Stimulated activated memory B cell treated with anti-CD40 and anti-IgM and Interleukin-4, amounts not matched to agents 10 μg/mL and 1 μg/mL and 100 μg/mL, for 72 hours (primary cell): ENCODE measurements at regions not wholly inside any gene's neighbourhood (a gene's known extent, or its start where the extent isn't known, plus 50 kb on each side); places are given as distances from the start of the nearest gene placed in this dataset.

Source experiments
- ATAC-seq: fragments of 150-1000 bp; cut with Tn5 transposase; 2 replicates; pipeline ENCODE4 v1.10.0; 2021
- H3K27ac Mint-ChIP-seq: one replicate; pipeline ENCODE4 v1.8.0; 2022; ENCODE audit warnings: mild to moderate bottlenecking, mixed read lengths
- H3K27me3 Mint-ChIP-seq: one replicate; pipeline ENCODE4 v1.8.0; 2022; ENCODE audit warnings: mixed read lengths
- H3K36me3 Mint-ChIP-seq: one replicate; pipeline ENCODE4 v1.8.0; 2022; ENCODE audit warnings: mixed read lengths
- H3K4me1 Mint-ChIP-seq: one replicate; pipeline ENCODE4 v1.8.0; 2022; ENCODE audit warnings: mixed read lengths
- H3K4me3 Mint-ChIP-seq: one replicate; pipeline ENCODE4 v1.8.0; 2022; ENCODE audit warnings: mild to moderate bottlenecking, moderate library complexity, mixed read lengths
- H3K9me3 Mint-ChIP-seq: one replicate; pipeline ENCODE4 v1.8.0; 2022; ENCODE audit warnings: mixed read lengths

DNA sequence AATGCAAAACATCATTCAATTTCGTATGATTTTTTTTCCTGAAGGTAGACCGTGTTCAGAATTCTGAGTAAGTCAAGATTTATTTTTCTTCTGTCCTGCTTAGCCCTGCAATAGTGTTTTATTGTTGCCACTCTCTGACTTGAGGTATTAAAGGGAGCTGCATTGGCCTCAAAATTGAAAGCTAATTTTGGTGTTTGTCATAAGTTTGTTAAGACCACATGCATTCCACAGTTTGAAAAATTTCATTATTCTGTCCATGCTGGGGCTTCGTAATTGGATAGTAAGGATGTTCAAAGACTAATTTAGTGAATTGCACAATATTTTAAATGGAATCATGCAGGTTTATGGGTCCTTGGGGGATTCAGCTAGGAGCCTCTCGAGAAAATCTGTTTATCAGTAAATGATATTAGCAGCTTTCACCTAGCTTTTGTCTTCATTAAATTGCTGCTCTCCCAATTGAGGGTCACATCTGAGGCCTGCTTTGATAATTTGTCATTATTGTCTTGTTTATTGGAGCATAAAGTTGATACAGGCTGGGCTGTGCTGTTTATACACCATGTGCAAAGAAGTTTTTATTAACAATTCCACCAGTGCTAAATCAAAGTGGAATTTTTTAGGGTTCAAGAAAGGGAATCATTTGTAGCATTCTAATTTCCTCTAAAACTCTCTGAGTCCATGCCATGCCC, 339.8 kb upstream of the OBI1 start:
- H3K27ac Mint-ChIP-seq = no peak overlapping the region
- ATAC-seq = no peak
- peaks cover 5% of the 10 kb centered on the region for H3K4me1 Mint-ChIP-seq
- no peaks in the 10 kb centered on the region for H3K36me3 Mint-ChIP-seq
- no peak overlapping the region for H3K4me3 Mint-ChIP-seq
- peaks cover 19% of the 10 kb centered on the region for H3K27me3 Mint-ChIP-seq
- H3K9me3 Mint-ChIP-seq = no peaks in the 10 kb centered on the region

GRCh38 chr13:78997902-78998629, 339.1 kb upstream of the OBI1 start:
- Mint-ChIP-seq H3K36me3 (no peaks in the 10 kb centered on the region), H3K27ac (no peak overlapping the region), H3K4me1 (peaks cover 5% of the 10 kb centered on the region), H3K4me3 (no peak overlapping the region), H3K27me3 (peaks cover 19% of the 10 kb centered on the region), H3K9me3 (no peaks in the 10 kb centered on the region)
- no peak for ATAC-seq

DNA sequence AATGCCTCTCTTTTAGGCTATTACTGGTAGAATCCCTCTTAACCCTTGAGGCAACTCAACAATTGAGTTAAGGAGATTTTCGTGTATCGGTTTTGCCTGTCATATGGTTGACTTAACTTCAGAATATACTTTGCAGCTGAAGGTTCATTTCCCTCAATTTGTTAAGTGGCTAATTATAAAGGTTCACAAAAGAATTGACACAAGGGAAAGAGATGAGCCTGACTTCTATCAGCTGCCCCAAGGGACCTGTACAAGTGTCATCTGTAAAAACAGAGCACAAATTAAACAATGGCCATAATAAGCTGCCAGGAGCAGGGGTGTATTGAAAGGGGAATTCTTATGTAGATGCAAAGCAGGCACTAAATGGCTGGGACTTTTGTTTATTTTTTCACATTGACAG, 334.8 kb upstream of the OBI1 start:
- H3K27ac Mint-ChIP-seq = no peak overlapping the region

GRCh38 chr13:78981913-78982312, 323.0 kb upstream of the OBI1 start:
- H3K27ac Mint-ChIP-seq = no peak overlapping the region

More for the DNA sequence above, 334.8 kb upstream of the OBI1 start:
- ATAC-seq = no peak
- no peaks in the 10 kb centered on the region for H3K9me3 Mint-ChIP-seq
- peaks cover 5% of the 10 kb centered on the region for H3K4me1 Mint-ChIP-seq
- H3K36me3 Mint-ChIP-seq = no peaks in the 10 kb centered on the region
- H3K27me3 Mint-ChIP-seq = peaks cover 19% of the 10 kb centered on the region
- no peak overlapping the region for H3K4me3 Mint-ChIP-seq

GRCh38 chr13:78979349-78979748, 320.4 kb upstream of the OBI1 start:
- no peak overlapping the region for H3K4me3 Mint-ChIP-seq
- H3K4me1 Mint-ChIP-seq = no peaks in the 10 kb centered on the region
- no peak overlapping the region for H3K27ac Mint-ChIP-seq
- no peaks in the 10 kb centered on the region for H3K36me3 Mint-ChIP-seq
- ATAC-seq = no peak
- no peaks in the 10 kb centered on the region for H3K9me3 Mint-ChIP-seq
- peaks cover 8% of the 10 kb centered on the region for H3K27me3 Mint-ChIP-seq

More at GRCh38 chr13:78981913-78982312, 323.0 kb upstream of the OBI1 start:
- no peaks in the 10 kb centered on the region for H3K9me3 Mint-ChIP-seq
- H3K36me3 Mint-ChIP-seq = no peaks in the 10 kb centered on the region
- H3K27me3 Mint-ChIP-seq = peaks cover 8% of the 10 kb centered on the region
- H3K4me1 Mint-ChIP-seq = no peaks in the 10 kb centered on the region
- no peak for ATAC-seq
- H3K4me3 Mint-ChIP-seq = no peak overlapping the region

GRCh38 chr13:78978381-78978998, 319.5 kb upstream of the OBI1 start:
- ATAC-seq = peak; percentile 59
- H3K4me3 Mint-ChIP-seq = no peak overlapping the region
- no peak overlapping the region for H3K27ac Mint-ChIP-seq

DNA sequence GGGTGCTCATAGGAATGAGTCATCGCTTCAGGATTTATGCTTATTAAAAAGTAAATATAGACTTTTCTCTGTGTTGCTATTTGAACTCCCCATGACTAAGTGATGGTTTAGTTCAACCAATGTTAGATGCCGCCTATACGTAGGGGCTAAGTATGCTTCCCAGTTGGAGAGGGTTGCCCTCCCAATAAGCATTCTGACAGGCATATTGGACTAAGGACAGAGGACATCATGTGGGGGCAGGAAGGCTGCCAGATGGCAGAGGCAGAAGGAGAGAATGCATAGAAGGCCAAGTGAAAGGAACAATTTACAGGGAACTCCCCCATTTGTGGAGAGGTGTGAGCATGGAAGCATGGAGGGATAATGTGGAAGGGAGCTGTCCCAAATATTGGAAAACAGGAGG, 318.4 kb upstream of the OBI1 start:
- H3K4me1 Mint-ChIP-seq = no peaks in the 10 kb centered on the region
- H3K27ac Mint-ChIP-seq = no peak overlapping the region
- peaks cover 8% of the 10 kb centered on the region for H3K27me3 Mint-ChIP-seq
- no peaks in the 10 kb centered on the region for H3K9me3 Mint-ChIP-seq
- ATAC-seq = no peak
- H3K4me3 Mint-ChIP-seq = no peak overlapping the region
- no peaks in the 10 kb centered on the region for H3K36me3 Mint-ChIP-seq

More at GRCh38 chr13:78978381-78978998, 319.5 kb upstream of the OBI1 start:
- Mint-ChIP-seq H3K4me1 (no peaks in the 10 kb centered on the region), H3K36me3 (no peaks in the 10 kb centered on the region), H3K27me3 (peaks cover 8% of the 10 kb centered on the region), H3K9me3 (no peaks in the 10 kb centered on the region)

GRCh38 chr13:78976696-78977095, 317.7 kb upstream of the OBI1 start:
- Mint-ChIP-seq H3K4me3 (no peak overlapping the region), H3K9me3 (no peaks in the 10 kb centered on the region), H3K27me3 (peaks cover 8% of the 10 kb centered on the region), H3K27ac (no peak overlapping the region), H3K4me1 (peaks cover 5% of the 10 kb centered on the region), H3K36me3 (no peaks in the 10 kb centered on the region)
- ATAC-seq = no peak

GRCh38 chr13:78972561-78972960, 313.6 kb upstream of the OBI1 start:
- Mint-ChIP-seq H3K9me3 (peaks cover 4% of the 10 kb centered on the region), H3K27me3 (peaks cover 15% of the 10 kb centered on the region)

GRCh38 chr13:78971355-78972025, 312.5 kb upstream of the OBI1 start:
- Mint-ChIP-seq H3K27ac (no peak overlapping the region), H3K27me3 (peaks cover 16% of the 10 kb centered on the region)

More at GRCh38 chr13:78972561-78972960, 313.6 kb upstream of the OBI1 start:
- H3K4me1 Mint-ChIP-seq = peaks cover 5% of the 10 kb centered on the region
- H3K4me3 Mint-ChIP-seq = no peak overlapping the region
- ATAC-seq = no peak
- no peak overlapping the region for H3K27ac Mint-ChIP-seq
- H3K36me3 Mint-ChIP-seq = no peaks in the 10 kb centered on the region

DNA sequence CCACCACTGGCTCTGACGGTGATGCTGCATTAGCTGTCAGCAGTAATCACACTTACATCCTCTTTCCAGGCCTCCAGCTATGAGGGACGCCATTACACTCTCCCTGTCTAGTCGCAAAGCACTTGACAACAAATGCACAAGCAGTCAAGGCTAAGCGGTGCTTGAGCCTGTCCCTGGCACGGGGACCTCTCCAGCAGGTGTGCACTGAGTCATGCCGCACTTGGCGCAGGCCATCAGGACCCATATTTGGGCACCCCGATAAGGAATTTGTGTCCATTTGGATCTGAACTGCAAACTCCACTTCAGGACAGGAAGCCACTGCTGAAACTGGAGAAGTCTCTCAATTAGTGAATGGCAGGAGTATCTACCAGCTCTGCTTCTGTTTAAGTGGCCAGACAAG, 301.9 kb upstream of the OBI1 start:
- Mint-ChIP-seq H3K36me3 (no peaks in the 10 kb centered on the region), H3K4me3 (no peak overlapping the region), H3K27ac (no peak overlapping the region), H3K4me1 (no peaks in the 10 kb centered on the region), H3K27me3 (peaks cover 9% of the 10 kb centered on the region), H3K9me3 (no peaks in the 10 kb centered on the region)
- ATAC-seq = no peak

More at GRCh38 chr13:78971355-78972025, 312.5 kb upstream of the OBI1 start:
- ATAC-seq = no peak
- Mint-ChIP-seq H3K4me1 (peaks cover 5% of the 10 kb centered on the region), H3K36me3 (no peaks in the 10 kb centered on the region), H3K9me3 (peaks cover 4% of the 10 kb centered on the region), H3K4me3 (no peak overlapping the region)

DNA sequence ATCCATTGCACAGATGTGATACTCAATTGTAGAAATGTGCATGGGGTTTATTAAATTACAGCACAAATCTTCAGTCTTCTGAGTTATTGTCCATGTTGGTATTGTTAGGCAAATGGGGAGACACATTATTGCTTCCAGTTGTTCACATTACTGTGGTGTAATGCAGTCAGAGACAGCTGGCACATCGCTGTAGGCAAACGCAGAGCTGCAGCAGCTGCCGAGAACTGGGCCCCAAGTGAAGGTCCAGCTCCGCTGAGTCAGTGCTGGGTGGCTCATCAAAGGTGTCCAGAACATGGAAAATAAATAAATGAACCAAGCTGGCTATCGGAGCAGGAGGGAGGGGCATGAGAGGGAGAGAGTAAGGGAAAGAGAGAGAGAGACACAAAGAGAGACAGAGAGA, 299.1 kb upstream of the OBI1 start:
- H3K4me3 Mint-ChIP-seq = no peak overlapping the region
- ATAC-seq = no peak
- H3K9me3 Mint-ChIP-seq = no peaks in the 10 kb centered on the region
- no peaks in the 10 kb centered on the region for H3K36me3 Mint-ChIP-seq
- no peaks in the 10 kb centered on the region for H3K4me1 Mint-ChIP-seq
- H3K27ac Mint-ChIP-seq = no peak overlapping the region
- H3K27me3 Mint-ChIP-seq = peaks cover 16% of the 10 kb centered on the region

DNA sequence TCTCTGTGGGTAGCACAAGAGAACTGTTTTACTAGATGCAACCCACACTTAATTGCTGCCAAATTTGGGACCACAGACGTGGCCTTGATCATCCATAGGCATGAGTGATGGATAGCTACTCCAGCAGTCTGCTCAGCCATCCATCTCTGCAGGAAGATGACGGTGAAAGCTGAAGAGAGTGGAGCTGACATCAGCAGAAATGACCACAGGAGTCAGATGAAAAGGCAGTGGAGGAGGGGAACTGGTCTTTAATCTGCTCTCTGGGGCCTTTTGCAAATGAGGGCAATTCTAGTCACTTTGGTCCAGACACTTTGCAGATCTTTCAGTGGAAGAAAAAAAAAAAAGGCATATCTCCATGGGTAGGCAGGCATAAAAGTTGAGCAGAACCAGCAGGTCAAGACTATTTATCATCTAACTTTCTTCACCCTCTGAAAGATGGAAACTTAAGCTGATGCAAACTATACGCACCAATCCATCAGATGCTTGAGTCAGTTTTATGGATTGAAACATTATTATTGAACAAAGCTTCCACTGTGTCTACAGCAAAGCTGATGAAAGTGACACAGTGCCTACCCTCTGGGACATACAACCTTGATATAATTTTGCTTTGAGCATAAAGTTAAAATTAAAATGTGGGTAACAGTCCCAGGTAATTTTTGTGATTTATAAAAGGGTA, 281.6 kb upstream of the OBI1 start:
- no peaks in the 10 kb centered on the region for H3K9me3 Mint-ChIP-seq
- H3K4me1 Mint-ChIP-seq = no peaks in the 10 kb centered on the region
- H3K36me3 Mint-ChIP-seq = no peaks in the 10 kb centered on the region
- no peak overlapping the region for H3K27ac Mint-ChIP-seq
- H3K4me3 Mint-ChIP-seq = no peak overlapping the region
- no peak for ATAC-seq
- H3K27me3 Mint-ChIP-seq = no peaks in the 10 kb centered on the region

DNA sequence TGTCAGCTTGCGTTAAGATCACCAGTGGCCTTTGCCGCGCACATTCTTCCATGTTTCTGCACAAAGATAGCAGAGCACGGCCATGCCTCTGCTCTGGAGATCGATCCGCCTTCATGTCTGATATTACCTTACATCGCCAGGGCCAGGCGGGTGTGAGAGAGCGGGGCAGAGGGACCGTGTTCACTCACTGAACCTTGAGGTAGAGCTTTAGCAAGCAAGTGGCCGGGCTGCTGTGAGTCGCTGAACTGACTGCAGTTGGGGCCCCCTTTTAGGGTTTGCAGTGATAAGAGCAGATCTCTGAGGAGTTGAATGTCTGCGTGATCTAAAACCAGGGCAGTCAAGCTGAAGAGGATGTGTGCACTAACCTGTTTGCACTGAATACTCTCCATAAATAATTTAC, 275.4 kb upstream of the OBI1 start:
- Mint-ChIP-seq H3K9me3 (no peaks in the 10 kb centered on the region), H3K27ac (no peak overlapping the region), H3K4me3 (no peak overlapping the region), H3K36me3 (no peaks in the 10 kb centered on the region), H3K27me3 (no peaks in the 10 kb centered on the region), H3K4me1 (no peaks in the 10 kb centered on the region)
- ATAC-seq = peak; percentile 20

DNA sequence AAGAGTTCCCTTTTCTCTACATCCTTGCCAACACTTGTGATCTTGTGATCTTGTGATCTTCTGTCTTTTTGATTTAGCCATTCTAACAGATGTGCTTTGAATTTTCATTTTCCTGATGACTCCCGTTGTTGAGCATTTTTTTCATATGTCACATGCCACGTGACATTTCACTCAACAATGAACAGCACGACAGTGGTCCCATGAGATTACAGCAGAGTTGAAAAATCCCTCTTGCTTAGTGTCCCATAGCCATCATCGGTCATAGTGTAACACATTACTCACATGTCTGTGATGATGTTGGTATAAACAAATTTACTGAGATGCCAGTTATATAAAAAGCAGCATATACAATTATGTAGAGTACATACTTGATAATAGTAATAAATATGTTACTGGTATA, 256.1 kb upstream of the OBI1 start:
- Mint-ChIP-seq H3K36me3 (no peaks in the 10 kb centered on the region), H3K4me3 (no peak overlapping the region)
- no peak for ATAC-seq

More for the DNA sequence above, 256.1 kb upstream of the OBI1 start:
- no peaks in the 10 kb centered on the region for H3K4me1 Mint-ChIP-seq
- no peak overlapping the region for H3K27ac Mint-ChIP-seq
- H3K27me3 Mint-ChIP-seq = peaks cover 9% of the 10 kb centered on the region
- H3K9me3 Mint-ChIP-seq = no peaks in the 10 kb centered on the region
